OCI-LY1 (cell line): ENCODE measurements at regions not wholly inside any gene's neighbourhood (a gene's known extent, or its start where the extent isn't known, plus 50 kb on each side); places are given as distances from the start of the nearest gene placed in this dataset.

Experiments
- H2AFZ ChIP-seq: fragments of 200-600 bp; sonication (generic), shearing (Covaris generic); 2 replicates; pipeline ENCODE4 v1.6.0; 2014; ENCODE audit warnings: antibody characterized with exemption, mild to moderate bottlenecking, low read length
- H3F3A ChIP-seq: fragments of 200-600 bp; sonication (generic), shearing (Covaris generic); 2 replicates; pipeline ENCODE4 v1.6.0; 2014; ENCODE audit warnings: mild to moderate bottlenecking, antibody characterized with exemption, low read length, moderate library complexity; ENCODE audit not compliant: insufficient read depth
- H3K27ac ChIP-seq: fragments of 200-600 bp; sonication (generic); 2 replicates; pipeline ENCODE4 v1.5.1; 2014; ENCODE audit warnings: low read length, mixed run types, mild to moderate bottlenecking, low read depth; ENCODE audit not compliant: poor library complexity, severe bottlenecking
- H3K27me3 ChIP-seq: fragments of 200-600 bp; sonication (generic); 2 replicates; pipeline ENCODE4 v1.6.0; 2014; ENCODE audit warnings: antibody characterized with exemption, mild to moderate bottlenecking, low read length, moderate library complexity; ENCODE audit not compliant: insufficient read depth
- H3K36me3 ChIP-seq: fragments of 200-600 bp; sonication (generic); 2 replicates; pipeline ENCODE4 v1.6.1; 2014; ENCODE audit warnings: mild to moderate bottlenecking, antibody characterized with exemption, low read length, moderate library complexity, mixed read lengths; ENCODE audit not compliant: insufficient read depth
- H3K4me1 ChIP-seq: fragments of 200-600 bp; sonication (generic); 2 replicates; pipeline ENCODE4 v1.5.1; 2014; ENCODE audit warnings: mild to moderate bottlenecking, low read length, moderate library complexity; ENCODE audit not compliant: insufficient read depth, severe bottlenecking
- H3K4me2 ChIP-seq: fragments of 200-600 bp; sonication (generic), shearing (Covaris generic); 2 replicates; pipeline ENCODE4 v1.6.1; 2014; ENCODE audit warnings: low read length
- H3K4me3 ChIP-seq: fragments of 200-600 bp; sonication (generic); 2 replicates; pipeline ENCODE4 v1.5.1; 2014; ENCODE audit warnings: low read length, low read depth, mild to moderate bottlenecking, mixed read lengths; ENCODE audit not compliant: poor library complexity, severe bottlenecking
- H3K79me2 ChIP-seq: fragments of 200-600 bp; shearing (Covaris generic); 2 replicates; pipeline ENCODE4 v1.6.1; 2016; ENCODE audit warnings: mixed run types, low read length, mixed read lengths; ENCODE audit not compliant: insufficient read depth
- H3K9ac ChIP-seq: fragments of 200-600 bp; sonication (generic), shearing (Covaris generic); 2 replicates; pipeline ENCODE4 v1.6.1; 2014; ENCODE audit warnings: mild to moderate bottlenecking, low read length, mixed read lengths
- H3K9me2 ChIP-seq: fragments of 200-600 bp; sonication (generic), shearing (Covaris generic); 2 replicates; pipeline ENCODE4 v1.6.1; 2014; ENCODE audit warnings: low read depth, mild to moderate bottlenecking, low read length, mixed read lengths
- H3K9me3 ChIP-seq: fragments of 200-600 bp; shearing (Covaris generic); 2 replicates; pipeline ENCODE4 v1.6.1; 2014; ENCODE audit warnings: low read length, mixed read lengths
- H4K20me1 ChIP-seq: fragments of 200-600 bp; sonication (generic), shearing (Covaris generic); 2 replicates; pipeline ENCODE4 v1.6.0; 2016; ENCODE audit warnings: mild to moderate bottlenecking, low read length; ENCODE audit not compliant: insufficient read depth
- EZH2 ChIP-seq: fragments of 200-600 bp; sonication (generic), shearing (Covaris generic); IDR thresholded peaks from 2 replicates; pipeline ENCODE4 v1.8.0; 2017; ENCODE audit warnings: borderline replicate concordance, mixed run types, mild to moderate bottlenecking, antibody characterized with exemption, low read length, moderate library complexity, mixed read lengths
- TF ChIP-seq, protein P1 (sequence below): fragments of 200-600 bp; sonication (generic), shearing (Covaris generic); IDR thresholded peaks from 2 replicates; pipeline ENCODE4 v1.5.1; 2017; ENCODE audit warnings: mild to moderate bottlenecking, antibody characterized with exemption, low read length, moderate library complexity, mixed read lengths

DNA sequence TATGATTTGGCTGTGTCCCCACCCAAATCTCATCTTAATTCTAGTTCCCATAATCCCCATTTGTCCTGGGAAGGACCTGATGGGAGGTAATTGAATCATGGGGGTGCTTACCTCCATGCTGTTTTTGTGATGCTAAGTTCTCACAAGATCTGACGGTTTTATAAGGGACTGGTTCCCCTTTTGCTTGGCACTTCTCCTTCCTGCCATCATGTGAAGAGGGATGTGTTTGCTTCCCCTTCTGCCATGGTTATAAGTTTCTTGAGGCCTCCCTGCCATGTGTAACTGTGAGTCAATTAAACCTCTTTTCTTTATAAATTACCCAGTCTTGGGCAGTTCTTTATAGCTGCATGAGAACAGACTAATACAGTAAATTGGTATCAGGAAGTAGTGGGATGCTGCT, 114.1 kb downstream of the ZNF648 start:
- no peaks in the 10 kb centered on the region for H3K9me3 ChIP-seq

DNA sequence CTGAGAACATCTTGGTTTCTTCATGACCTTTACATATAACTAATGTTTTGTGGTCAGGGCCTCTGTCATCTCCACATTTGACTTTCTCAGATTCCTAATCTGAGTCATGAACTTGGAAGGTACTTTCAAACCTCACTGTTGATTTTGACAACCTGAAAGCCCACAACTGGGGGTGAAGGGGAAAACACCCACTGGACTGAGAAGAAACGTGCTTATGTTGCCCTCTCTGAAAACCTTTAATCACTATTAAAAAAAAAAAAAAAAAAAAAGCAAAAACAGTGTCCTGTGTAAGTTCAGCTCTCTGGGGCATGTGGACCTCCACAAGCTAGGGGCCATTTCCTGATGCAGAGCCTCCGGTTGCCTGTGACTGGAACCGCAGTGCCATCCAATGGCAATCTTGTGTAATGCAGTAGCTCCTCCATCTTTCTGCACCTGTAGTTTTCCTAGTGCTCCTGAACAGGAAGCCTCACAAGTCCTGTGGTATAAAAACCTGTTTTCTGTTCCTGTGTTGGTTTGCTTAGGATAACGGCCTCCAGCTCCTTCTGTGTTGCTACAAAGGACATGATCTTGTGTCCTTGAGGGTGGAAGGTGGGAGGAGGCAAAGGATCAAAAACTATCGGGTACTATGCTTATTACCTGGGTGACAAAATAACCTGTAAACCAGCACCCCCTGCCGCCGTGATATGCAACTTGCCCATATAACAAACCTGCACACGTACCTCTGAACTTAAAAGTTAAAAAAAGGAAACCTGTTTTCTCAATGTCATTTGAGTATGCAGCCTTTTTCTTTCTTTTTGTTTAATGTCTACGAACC, 124.5 kb downstream of the ZNF648 start:
- H3K36me3 ChIP-seq: no peaks in the 10 kb centered on the region
- H3K27ac ChIP-seq: no peak overlapping the region
- no peaks in the 10 kb centered on the region for H3K27me3 ChIP-seq
- no peaks in the 10 kb centered on the region for H4K20me1 ChIP-seq
- no peaks in the 10 kb centered on the region for H3K79me2 ChIP-seq
- no peak overlapping the region for H3K4me3 ChIP-seq
- TF ChIP-seq, protein P1, sequence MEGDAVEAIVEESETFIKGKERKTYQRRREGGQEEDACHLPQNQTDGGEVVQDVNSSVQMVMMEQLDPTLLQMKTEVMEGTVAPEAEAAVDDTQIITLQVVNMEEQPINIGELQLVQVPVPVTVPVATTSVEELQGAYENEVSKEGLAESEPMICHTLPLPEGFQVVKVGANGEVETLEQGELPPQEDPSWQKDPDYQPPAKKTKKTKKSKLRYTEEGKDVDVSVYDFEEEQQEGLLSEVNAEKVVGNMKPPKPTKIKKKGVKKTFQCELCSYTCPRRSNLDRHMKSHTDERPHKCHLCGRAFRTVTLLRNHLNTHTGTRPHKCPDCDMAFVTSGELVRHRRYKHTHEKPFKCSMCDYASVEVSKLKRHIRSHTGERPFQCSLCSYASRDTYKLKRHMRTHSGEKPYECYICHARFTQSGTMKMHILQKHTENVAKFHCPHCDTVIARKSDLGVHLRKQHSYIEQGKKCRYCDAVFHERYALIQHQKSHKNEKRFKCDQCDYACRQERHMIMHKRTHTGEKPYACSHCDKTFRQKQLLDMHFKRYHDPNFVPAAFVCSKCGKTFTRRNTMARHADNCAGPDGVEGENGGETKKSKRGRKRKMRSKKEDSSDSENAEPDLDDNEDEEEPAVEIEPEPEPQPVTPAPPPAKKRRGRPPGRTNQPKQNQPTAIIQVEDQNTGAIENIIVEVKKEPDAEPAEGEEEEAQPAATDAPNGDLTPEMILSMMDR: peak; percentile 84
- no peak for TF ChIP-seq EZH2
- H3K9me3 ChIP-seq: no peaks in the 10 kb centered on the region
- H2AFZ ChIP-seq: no peak overlapping the region
- H3K9me2 ChIP-seq: no peaks in the 10 kb centered on the region
- no peak overlapping the region for H3K9ac ChIP-seq
- no peak overlapping the region; the same call in 1 of the 2 replicates for H3K4me2 ChIP-seq
- H3K4me1 ChIP-seq: no peaks in the 10 kb centered on the region
- no peaks in the 10 kb centered on the region for H3F3A ChIP-seq

More for the DNA sequence above, 114.1 kb downstream of the ZNF648 start:
- no peaks in the 10 kb centered on the region for H3K4me1 ChIP-seq
- no peaks in the 10 kb centered on the region for H4K20me1 ChIP-seq
- H3K27ac ChIP-seq: no peak overlapping the region
- H3K9ac ChIP-seq: no peak overlapping the region
- H3K79me2 ChIP-seq: no peaks in the 10 kb centered on the region
- H3F3A ChIP-seq: no peaks in the 10 kb centered on the region
- no peak for TF ChIP-seq EZH2
- TF ChIP-seq, protein P1: no peak
- H2AFZ ChIP-seq: no peak overlapping the region
- H3K4me3 ChIP-seq: no peak overlapping the region
- no peaks in the 10 kb centered on the region for H3K9me2 ChIP-seq
- H3K4me2 ChIP-seq: no peak overlapping the region
- no peaks in the 10 kb centered on the region for H3K36me3 ChIP-seq
- no peaks in the 10 kb centered on the region for H3K27me3 ChIP-seq

GRCh38 chr1:181936269-181936668, 125.2 kb downstream of the ZNF648 start:
- Histone ChIP-seq H3K27me3 (no peaks in the 10 kb centered on the region), H3K4me2 (no peak overlapping the region), H3F3A (no peaks in the 10 kb centered on the region), H2AFZ (no peak overlapping the region), H3K4me3 (no peak overlapping the region), H3K27ac (no peak overlapping the region), H3K4me1 (no peaks in the 10 kb centered on the region), H3K36me3 (no peaks in the 10 kb centered on the region), H3K9me2 (no peaks in the 10 kb centered on the region), H3K9me3 (no peaks in the 10 kb centered on the region), H4K20me1 (no peaks in the 10 kb centered on the region), H3K79me2 (no peaks in the 10 kb centered on the region), H3K9ac (no peak overlapping the region)
- TF ChIP-seq, protein P1: no peak
- TF ChIP-seq EZH2: no peak
